ENCODE measurements at regions not wholly inside any gene's neighbourhood (a gene's known extent, or its start where the extent isn't known, plus 50 kb on each side); places are given as distances from the start of the nearest gene placed in this dataset.

DNA sequence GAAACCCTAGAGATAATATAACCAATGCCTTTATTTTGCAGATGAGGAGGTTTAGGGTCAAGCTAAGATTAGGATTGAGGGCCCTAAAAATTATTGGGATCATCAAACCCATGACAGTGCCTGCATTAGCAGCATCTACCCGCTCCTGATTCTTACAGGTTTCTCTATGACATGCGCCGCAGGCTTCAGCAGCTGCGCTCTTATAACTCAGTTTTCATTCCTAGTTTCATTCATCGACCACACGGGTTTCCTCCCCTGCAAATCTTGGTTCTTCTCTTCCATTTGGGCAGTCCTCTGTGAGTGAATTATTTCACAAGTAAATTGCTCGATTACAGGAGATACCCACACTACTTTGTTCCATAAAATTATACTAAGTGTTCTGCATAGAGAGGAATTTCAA lies 137.2 kb downstream of the SLC24A2 start:
- no peak for TF ChIP-seq EZH2 (IDR thresholded peaks at IDR 0.05; ENCODE audit: insufficient read depth, poor library complexity, severe bottlenecking)
- TF ChIP-seq EZH2phosphoT487 (IDR thresholded peaks at IDR 0.05; ENCODE audit: insufficient read depth, low read depth) = no peak
